ENCODE measurements at regions not wholly inside any gene's neighbourhood (a gene's known extent, or its start where the extent isn't known, plus 50 kb on each side); places are given as distances from the start of the nearest gene placed in this dataset.

DNA sequence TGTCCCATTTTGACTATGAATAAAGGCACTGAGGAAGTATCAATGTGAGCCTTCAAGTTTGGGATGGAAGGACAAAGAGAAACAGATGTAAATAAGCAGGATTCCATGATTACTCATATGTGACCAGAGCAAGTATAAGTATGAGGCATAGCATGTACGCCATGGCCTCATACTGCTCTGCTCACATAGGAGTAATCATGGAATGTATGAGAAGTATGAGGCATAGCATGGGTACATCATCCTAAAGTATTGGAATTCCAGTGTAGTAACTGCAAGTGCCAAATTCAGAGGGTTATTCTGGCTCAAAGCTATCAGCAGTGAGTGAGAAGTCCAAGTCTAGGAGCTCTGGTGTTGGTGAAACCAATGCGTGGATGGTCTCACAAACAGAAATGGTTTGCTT is 81.2 kb upstream of the WDR72 start:
- TF ChIP-seq, protein P1, sequence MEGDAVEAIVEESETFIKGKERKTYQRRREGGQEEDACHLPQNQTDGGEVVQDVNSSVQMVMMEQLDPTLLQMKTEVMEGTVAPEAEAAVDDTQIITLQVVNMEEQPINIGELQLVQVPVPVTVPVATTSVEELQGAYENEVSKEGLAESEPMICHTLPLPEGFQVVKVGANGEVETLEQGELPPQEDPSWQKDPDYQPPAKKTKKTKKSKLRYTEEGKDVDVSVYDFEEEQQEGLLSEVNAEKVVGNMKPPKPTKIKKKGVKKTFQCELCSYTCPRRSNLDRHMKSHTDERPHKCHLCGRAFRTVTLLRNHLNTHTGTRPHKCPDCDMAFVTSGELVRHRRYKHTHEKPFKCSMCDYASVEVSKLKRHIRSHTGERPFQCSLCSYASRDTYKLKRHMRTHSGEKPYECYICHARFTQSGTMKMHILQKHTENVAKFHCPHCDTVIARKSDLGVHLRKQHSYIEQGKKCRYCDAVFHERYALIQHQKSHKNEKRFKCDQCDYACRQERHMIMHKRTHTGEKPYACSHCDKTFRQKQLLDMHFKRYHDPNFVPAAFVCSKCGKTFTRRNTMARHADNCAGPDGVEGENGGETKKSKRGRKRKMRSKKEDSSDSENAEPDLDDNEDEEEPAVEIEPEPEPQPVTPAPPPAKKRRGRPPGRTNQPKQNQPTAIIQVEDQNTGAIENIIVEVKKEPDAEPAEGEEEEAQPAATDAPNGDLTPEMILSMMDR (IDR thresholded peaks at IDR 0.05) = no peak
- TF ChIP-seq ZFX (IDR thresholded peaks at IDR 0.05; ENCODE audit: borderline replicate concordance) = no peak
